GM12878 (cell line): ENCODE measurements at regions not wholly inside any gene's neighbourhood (a gene's known extent, or its start where the extent isn't known, plus 50 kb on each side); places are given as distances from the start of the nearest gene placed in this dataset.

Experiments
- ATAC-seq: fragments of 200-7000 bp; cut with Tn5 transposase; 3 replicates; pipeline ENCODE4 v1.9.1; 2020; ENCODE audit warnings: mild to moderate bottlenecking, moderate library complexity
- BruUV-seq: library from RNA; stranded (reverse); fragments of 400-500 nt; replicated peaks from 2 replicates; lab custom pipeline; 2021; lab: Mats Ljungman, UMichigan
- CTCF ChIA-PET: fragments of 300-600 bp; sonication (Branson Sonifier 250); formaldehyde crosslinking; extraction: SDS; loops from one replicate; lab custom pipeline; 2021; ENCODE audit warnings: inconsistent platforms; lab: Yijun Ruan, JAX
- POLR2A ChIA-PET: fragments of 350-600 bp; formaldehyde crosslinking; extraction: SDS; loops from one replicate; lab custom pipeline; 2021; ENCODE audit warnings: inconsistent platforms; lab: Charles Lee
- RAD21 ChIA-PET: fragments of 300-600 bp; sonication (Branson Sonifier 250); formaldehyde crosslinking; loops from one replicate; lab custom pipeline; 2023; ENCODE audit warnings: antibody characterized with exemption; ENCODE audit not compliant: unreplicated experiment; lab: Charles Lee
- SMC1A ChIA-PET: fragments of 300-600 bp; sonication (Branson Sonifier 250); formaldehyde crosslinking; loops from one replicate; lab custom pipeline; 2023; ENCODE audit not compliant: unreplicated experiment, uncharacterized antibody; lab: Charles Lee
- DNase-seq: peaks from one replicate; pipeline ENCODE4 v3.0.0-alpha.2; 2011; ENCODE audit warnings: low read depth, low spot score
- FAIRE-seq: peaks from 3 replicates; lab custom pipeline; 2011; peaks lifted over from hg19 to GRCh38; lab: Jason Lieb, UNC
- H2AFZ ChIP-seq: 2 replicates; pipeline ENCODE4 v1.6.0; 2011; ENCODE audit warnings: low read depth, low read length, control low read depth; ENCODE audit not compliant: control insufficient read depth
- H3K27ac ChIP-seq: 2 replicates; pipeline ENCODE4 v1.5.1; 2011; ENCODE audit warnings: control low read depth; ENCODE audit not compliant: control insufficient read depth, insufficient read depth
- H3K27me3 ChIP-seq, 2 experiments: replicated peaks in 1 of 2; 2 replicates each; pipeline versions ENCODE4 v1.6.0 to v1.6.1; 2011; ENCODE audit warnings: low read length in 1 of 2; ENCODE audit not compliant: control insufficient read depth in 2 of 2, insufficient read depth in 2 of 2
- H3K36me3 ChIP-seq, 2 experiments: 2 replicates each; pipeline ENCODE4 v1.5.1; 2011; ENCODE audit warnings: low read length in 1 of 2; ENCODE audit not compliant: control insufficient read depth in 2 of 2, insufficient read depth in 2 of 2
- H3K4me1 ChIP-seq: 2 replicates; pipeline ENCODE4 v1.6.1; 2011; ENCODE audit warnings: mild to moderate bottlenecking, low read length, moderate library complexity, mixed read lengths; ENCODE audit not compliant: control insufficient read depth, insufficient read depth
- H3K4me2 ChIP-seq: 2 replicates; pipeline ENCODE4 v1.6.0; 2011; ENCODE audit warnings: control low read depth; ENCODE audit not compliant: control insufficient read depth, insufficient read depth
- H3K4me3 ChIP-seq: fragments of 200-600 bp; sonication (generic); 2 replicates; pipeline ENCODE4 v1.5.1; 2016
- H3K79me2 ChIP-seq: 2 replicates; pipeline ENCODE4 v1.6.0; 2011; ENCODE audit warnings: low read length; ENCODE audit not compliant: control insufficient read depth, insufficient read depth
- H3K9ac ChIP-seq: 2 replicates; pipeline ENCODE4 v1.8.0; 2011; ENCODE audit warnings: low read length, control low read depth, mixed read lengths; ENCODE audit not compliant: control insufficient read depth, insufficient read depth
- H3K9me3 ChIP-seq: replicated peaks from 3 replicates; pipeline ENCODE4 v1.5.1; 2011; ENCODE audit warnings: mild to moderate bottlenecking, low read length; ENCODE audit not compliant: control insufficient read depth, insufficient read depth
- H4K20me1 ChIP-seq: 2 replicates; pipeline ENCODE4 v1.6.0; 2011; ENCODE audit not compliant: control insufficient read depth, insufficient read depth
- IKZF2 ChIP-seq, 2 experiments: fragments of 450-650 bp; IDR thresholded peaks; 2 replicates each; pipeline ENCODE4 v1.6.1; 2017; ENCODE audit warnings: mild to moderate bottlenecking in 2 of 2, moderate library complexity in 2 of 2
- KLF5 ChIP-seq: fragments of 450-650 bp; IDR thresholded peaks from 2 replicates; pipeline ENCODE4 v1.6.1; 2014; ENCODE audit warnings: mild to moderate bottlenecking; ENCODE audit not compliant: partially characterized antibody
- MEF2B ChIP-seq: fragments of 450-650 bp; IDR thresholded peaks from 2 replicates; pipeline ENCODE4 v1.6.1; 2018; ENCODE audit warnings: mild to moderate bottlenecking, moderate library complexity; ENCODE audit not compliant: partially characterized antibody, poor library complexity, severe bottlenecking
- NFYA ChIP-seq: IDR thresholded peaks from 2 replicates; pipeline ENCODE4 v1.6.1; 2011; ENCODE audit warnings: low read depth, mild to moderate bottlenecking, low read length, improper control_type of control experiment, borderline replicate concordance
- RFX5 ChIP-seq: IDR thresholded peaks from 2 replicates; pipeline ENCODE4 v1.6.1; 2011; ENCODE audit warnings: low read depth, low read length, improper control_type of control experiment
- ZNF622 ChIP-seq: fragments of 450-650 bp; IDR thresholded peaks from 2 replicates; pipeline ENCODE4 v1.6.1; 2017; ENCODE audit warnings: mild to moderate bottlenecking, inconsistent platforms
- WGBS: methylation state at CpG from one replicate; pipeline ENCODE4 v1.1.6; 2016; ENCODE audit warnings: low lambda C conversion rate; ENCODE audit not compliant: insufficient replicate concordance, insufficient coverage; ENCODE audit errors: missing lambda C conversion rate; 5-methylcytosine and 5-hydroxymethylcytosine counted together
- in situ Hi-C: fragments of 300-500 bp; cut with MboI; formaldehyde crosslinking; loops from 9 replicates; pipeline ENCODE4 v1.14.3; 2018; ENCODE audit warnings: mixed read lengths
- intact Hi-C: fragments of 100-400 bp; cut with micrococcal nuclease; formaldehyde crosslinking; loops from one replicate; pipeline ENCODE4 v1.14.2; 2022; ENCODE audit not compliant: unreplicated experiment
- TF ChIP-seq, protein P1 (sequence below): IDR thresholded peaks from 2 replicates; pipeline ENCODE4 v1.6.1; 2011; ENCODE audit warnings: borderline replicate concordance, low read depth, mild to moderate bottlenecking, moderate library complexity, low read length; ENCODE audit not compliant: insufficient read depth, poor library complexity, severe bottlenecking
- TF ChIP-seq, protein P2 (sequence below): fragments of 450-650 bp; IDR thresholded peaks from 2 replicates; pipeline ENCODE4 v1.6.1; 2017; ENCODE audit warnings: mild to moderate bottlenecking, low read depth, inconsistent platforms; ENCODE audit not compliant: poor library complexity, severe bottlenecking
- TF ChIP-seq, protein P3 (sequence below): fragments of 450-650 bp; formaldehyde crosslinking; IDR thresholded peaks from 2 replicates; pipeline ENCODE4 v1.4.0; 2020; ENCODE audit warnings: mild to moderate bottlenecking, moderate library complexity

DNA sequence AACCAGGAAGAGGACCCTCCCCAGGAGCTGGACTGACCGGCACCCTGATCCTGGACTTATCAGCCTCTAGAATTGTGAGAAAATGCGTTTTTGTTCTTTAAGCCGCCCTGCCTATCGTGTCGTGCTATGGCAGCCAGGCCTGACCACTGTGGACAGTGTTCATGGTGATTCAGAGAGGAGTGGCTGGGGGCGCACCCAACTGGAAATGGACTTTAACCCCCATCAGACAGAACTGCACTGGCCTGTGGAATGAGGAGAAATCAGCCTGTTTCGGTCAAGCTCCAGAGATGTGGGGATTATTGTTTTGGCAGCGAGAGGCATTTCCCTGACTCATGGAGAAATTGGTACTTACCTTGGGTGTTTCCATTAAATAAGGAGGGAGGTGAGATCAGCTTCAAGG lies 1437.8 kb downstream of the BRD1 start:
- FAIRE-seq (no peak), DNase-seq (no peak), ATAC-seq (no peak)
- in situ Hi-C loops, result no loop called here
- ChIA-PET POLR2A (no interaction called here), RAD21 (no interaction called here), SMC1A (no interaction called here), CTCF (no interaction called here)
- no peaks in the 10 kb centered on the region for H4K20me1 ChIP-seq
- no peak overlapping the region for H3K4me2 ChIP-seq
- no peaks in the 10 kb centered on the region for H3K4me1 ChIP-seq
- 33% methylated on average over 8 of the region's 8 CpGs for WGBS
- no peaks in the 10 kb centered on the region for H3K79me2 ChIP-seq
- TF ChIP-seq RFX5 (no peak), NFYA (no peak), ZNF622 (no peak), MEF2B (no peak), IKZF2 (IDR thresholded peaks at IDR 0.05) (no peak), KLF5 (no peak)
- TF ChIP-seq, protein P1, sequence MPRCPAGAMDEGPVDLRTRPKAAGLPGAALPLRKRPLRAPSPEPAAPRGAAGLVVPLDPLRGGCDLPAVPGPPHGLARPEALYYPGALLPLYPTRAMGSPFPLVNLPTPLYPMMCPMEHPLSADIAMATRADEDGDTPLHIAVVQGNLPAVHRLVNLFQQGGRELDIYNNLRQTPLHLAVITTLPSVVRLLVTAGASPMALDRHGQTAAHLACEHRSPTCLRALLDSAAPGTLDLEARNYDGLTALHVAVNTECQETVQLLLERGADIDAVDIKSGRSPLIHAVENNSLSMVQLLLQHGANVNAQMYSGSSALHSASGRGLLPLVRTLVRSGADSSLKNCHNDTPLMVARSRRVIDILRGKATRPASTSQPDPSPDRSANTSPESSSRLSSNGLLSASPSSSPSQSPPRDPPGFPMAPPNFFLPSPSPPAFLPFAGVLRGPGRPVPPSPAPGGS, result no peak
- TF ChIP-seq, protein P2, sequence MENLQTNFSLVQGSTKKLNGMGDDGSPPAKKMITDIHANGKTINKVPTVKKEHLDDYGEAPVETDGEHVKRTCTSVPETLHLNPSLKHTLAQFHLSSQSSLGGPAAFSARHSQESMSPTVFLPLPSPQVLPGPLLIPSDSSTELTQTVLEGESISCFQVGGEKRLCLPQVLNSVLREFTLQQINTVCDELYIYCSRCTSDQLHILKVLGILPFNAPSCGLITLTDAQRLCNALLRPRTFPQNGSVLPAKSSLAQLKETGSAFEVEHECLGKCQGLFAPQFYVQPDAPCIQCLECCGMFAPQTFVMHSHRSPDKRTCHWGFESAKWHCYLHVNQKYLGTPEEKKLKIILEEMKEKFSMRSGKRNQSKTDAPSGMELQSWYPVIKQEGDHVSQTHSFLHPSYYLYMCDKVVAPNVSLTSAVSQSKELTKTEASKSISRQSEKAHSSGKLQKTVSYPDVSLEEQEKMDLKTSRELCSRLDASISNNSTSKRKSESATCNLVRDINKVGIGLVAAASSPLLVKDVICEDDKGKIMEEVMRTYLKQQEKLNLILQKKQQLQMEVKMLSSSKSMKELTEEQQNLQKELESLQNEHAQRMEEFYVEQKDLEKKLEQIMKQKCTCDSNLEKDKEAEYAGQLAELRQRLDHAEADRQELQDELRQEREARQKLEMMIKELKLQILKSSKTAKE, result no peak
- TF ChIP-seq, protein P3, sequence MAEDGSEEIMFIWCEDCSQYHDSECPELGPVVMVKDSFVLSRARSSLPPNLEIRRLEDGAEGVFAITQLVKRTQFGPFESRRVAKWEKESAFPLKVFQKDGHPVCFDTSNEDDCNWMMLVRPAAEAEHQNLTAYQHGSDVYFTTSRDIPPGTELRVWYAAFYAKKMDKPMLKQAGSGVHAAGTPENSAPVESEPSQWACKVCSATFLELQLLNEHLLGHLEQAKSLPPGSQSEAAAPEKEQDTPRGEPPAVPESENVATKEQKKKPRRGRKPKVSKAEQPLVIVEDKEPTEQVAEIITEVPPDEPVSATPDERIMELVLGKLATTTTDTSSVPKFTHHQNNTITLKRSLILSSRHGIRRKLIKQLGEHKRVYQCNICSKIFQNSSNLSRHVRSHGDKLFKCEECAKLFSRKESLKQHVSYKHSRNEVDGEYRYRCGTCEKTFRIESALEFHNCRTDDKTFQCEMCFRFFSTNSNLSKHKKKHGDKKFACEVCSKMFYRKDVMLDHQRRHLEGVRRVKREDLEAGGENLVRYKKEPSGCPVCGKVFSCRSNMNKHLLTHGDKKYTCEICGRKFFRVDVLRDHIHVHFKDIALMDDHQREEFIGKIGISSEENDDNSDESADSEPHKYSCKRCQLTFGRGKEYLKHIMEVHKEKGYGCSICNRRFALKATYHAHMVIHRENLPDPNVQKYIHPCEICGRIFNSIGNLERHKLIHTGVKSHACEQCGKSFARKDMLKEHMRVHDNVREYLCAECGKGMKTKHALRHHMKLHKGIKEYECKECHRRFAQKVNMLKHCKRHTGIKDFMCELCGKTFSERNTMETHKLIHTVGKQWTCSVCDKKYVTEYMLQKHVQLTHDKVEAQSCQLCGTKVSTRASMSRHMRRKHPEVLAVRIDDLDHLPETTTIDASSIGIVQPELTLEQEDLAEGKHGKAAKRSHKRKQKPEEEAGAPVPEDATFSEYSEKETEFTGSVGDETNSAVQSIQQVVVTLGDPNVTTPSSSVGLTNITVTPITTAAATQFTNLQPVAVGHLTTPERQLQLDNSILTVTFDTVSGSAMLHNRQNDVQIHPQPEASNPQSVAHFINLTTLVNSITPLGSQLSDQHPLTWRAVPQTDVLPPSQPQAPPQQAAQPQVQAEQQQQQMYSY, result no peak
- no peak overlapping the region for H3K4me3 ChIP-seq
- no peak overlapping the region for H3K9ac ChIP-seq
- H2AFZ ChIP-seq, result no peak overlapping the region
- H3K9me3 ChIP-seq, result no peaks in the 10 kb centered on the region; the same call in 2 of the 3 replicates
- H3K27me3 ChIP-seq, result no peaks in the 10 kb centered on the region
- H3K27ac ChIP-seq, result no peak overlapping the region
- intact Hi-C loops, result no loop called here
- no peaks in the 10 kb centered on the region for H3K36me3 ChIP-seq
- no TSS peak for BruUV-seq
